ENCODE measurements at regions not wholly inside any gene's neighbourhood (a gene's known extent, or its start where the extent isn't known, plus 50 kb on each side); places are given as distances from the start of the nearest gene placed in this dataset.

- no peak for DNase-seq (ENCODE audit: low read depth in 2 of 2)
Measured at GRCh38 chr10:90458571-90458970, 399.3 kb downstream of the HTR7 start.

- no peak for DNase-seq (ENCODE audit: low read depth in 2 of 2)
Measured at GRCh38 chr10:90461437-90462155, 396.2 kb downstream of the HTR7 start.

GRCh38 chr10:90462749-90463470 is 394.9 kb downstream of the HTR7 start:
- DNase-seq (ENCODE audit: low read depth in 2 of 2): no peak

- DNase-seq (ENCODE audit: low read depth in 2 of 2): no peak
Measured at GRCh38 chr10:90464329-90464728, 393.5 kb downstream of the HTR7 start.

- no peak for DNase-seq (ENCODE audit: low read depth in 2 of 2)
Measured at GRCh38 chr10:90470966-90471365, 386.9 kb downstream of the HTR7 start.

GRCh38 chr10:90480466-90480865 is 377.4 kb downstream of the HTR7 start:
- no peak for DNase-seq (ENCODE audit: low read depth in 2 of 2)

- DNase-seq (ENCODE audit: low read depth in 2 of 2): no peak
Measured at GRCh38 chr10:90481326-90481923, 376.4 kb downstream of the HTR7 start.

- no peak for DNase-seq (ENCODE audit: low read depth in 2 of 2)
Measured at GRCh38 chr10:90484518-90484917, 373.3 kb downstream of the HTR7 start.

- DNase-seq (ENCODE audit: low read depth in 2 of 2): no peak
Measured at GRCh38 chr10:90494183-90494582, 363.7 kb downstream of the HTR7 start.

GRCh38 chr10:90504172-90504571 is 353.7 kb downstream of the HTR7 start:
- no peak for DNase-seq (ENCODE audit: low read depth in 2 of 2)

- no peak for DNase-seq (ENCODE audit: low read depth in 2 of 2)
Measured at GRCh38 chr10:90526721-90527120, 331.1 kb downstream of the HTR7 start.

- no peak for DNase-seq (ENCODE audit: low read depth in 2 of 2)
Measured at GRCh38 chr10:90530521-90530920, 327.3 kb downstream of the HTR7 start.

GRCh38 chr10:90557385-90557784 is 300.5 kb downstream of the HTR7 start:
- DNase-seq (ENCODE audit: low read depth in 2 of 2): no peak

- DNase-seq (ENCODE audit: low read depth in 2 of 2): no peak
Measured at GRCh38 chr10:90560331-90560730, 297.5 kb downstream of the HTR7 start.

- DNase-seq (ENCODE audit: low read depth in 2 of 2): no peak
Measured at GRCh38 chr10:90561666-90562065, 296.2 kb downstream of the HTR7 start.

- no peak for DNase-seq (ENCODE audit: low read depth in 2 of 2)
Measured at GRCh38 chr10:90571481-90572258, 286.2 kb downstream of the HTR7 start.

- no peak for DNase-seq (ENCODE audit: low read depth in 2 of 2)
Measured at GRCh38 chr10:90575125-90575524, 282.7 kb downstream of the HTR7 start.

GRCh38 chr10:90577569-90577968 is 280.3 kb downstream of the HTR7 start:
- no peak for DNase-seq (ENCODE audit: low read depth in 2 of 2)

- DNase-seq (ENCODE audit: low read depth in 2 of 2): no peak
Measured at GRCh38 chr10:90579602-90580242, 278.1 kb downstream of the HTR7 start.

- no peak for DNase-seq (ENCODE audit: low read depth in 2 of 2)
Measured at GRCh38 chr10:90583416-90583815, 274.4 kb downstream of the HTR7 start.

GRCh38 chr10:90587081-90587491 is 270.8 kb downstream of the HTR7 start:
- DNase-seq (ENCODE audit: low read depth in 2 of 2): no peak

- no peak for DNase-seq (ENCODE audit: low read depth in 2 of 2)
Measured at GRCh38 chr10:90587561-90587960, 270.3 kb downstream of the HTR7 start.
